ENCODE measurements at regions not wholly inside any gene's neighbourhood (a gene's known extent, or its start where the extent isn't known, plus 50 kb on each side); places are given as distances from the start of the nearest gene placed in this dataset.

GRCh38 chr5:97635553-97635952, 452.5 kb upstream of the RIOK2 start:
- TF ChIP-seq CTCF (IDR thresholded peaks at IDR 0.05): no peak
- TF ChIP-seq USF2 (CRISPR knock-in tag; IDR thresholded peaks at IDR 0.05): no peak
- no peak for TF ChIP-seq STAT6 (CRISPR knock-in tag; conservative IDR thresholded peaks at IDR 0.05; ENCODE audit: low read depth)
- no peak for TF ChIP-seq E2F1 (CRISPR knock-in tag; IDR thresholded peaks at IDR 0.05)
- TF ChIP-seq ETV6 (CRISPR knock-in tag; IDR thresholded peaks at IDR 0.05): no peak

Data from WTC11 (cell line).